HUES48 (cell line): ENCODE measurements at regions not wholly inside any gene's neighbourhood (a gene's known extent, or its start where the extent isn't known, plus 50 kb on each side); places are given as distances from the start of the nearest gene placed in this dataset.

Experiments
- H3K27ac ChIP-seq: one replicate; pipeline ENCODE4 v1.7.0; 2013; ENCODE audit warnings: low read depth, low read length, inconsistent platforms
- H3K27me3 ChIP-seq: 2 replicates; pipeline ENCODE4 v1.6.1; 2013; ENCODE audit warnings: mild to moderate bottlenecking, low read length; ENCODE audit not compliant: control insufficient read depth, insufficient read depth
- H3K36me3 ChIP-seq: 2 replicates; pipeline ENCODE4 v1.6.1; 2013; ENCODE audit warnings: low read length; ENCODE audit not compliant: control insufficient read depth, insufficient read depth
- H3K4me1 ChIP-seq: 2 replicates; pipeline ENCODE4 v1.6.1; 2013; ENCODE audit warnings: mild to moderate bottlenecking, low read length; ENCODE audit not compliant: control insufficient read depth, insufficient read depth
- H3K4me3 ChIP-seq: 2 replicates; pipeline ENCODE4 v1.5.1; 2013; ENCODE audit warnings: mild to moderate bottlenecking, low read depth, low read length
- H3K9ac ChIP-seq: 2 replicates; pipeline ENCODE4 v1.6.1; 2013; ENCODE audit warnings: mild to moderate bottlenecking, low read depth, low read length, moderate library complexity
- H3K9me3 ChIP-seq: 2 replicates; pipeline ENCODE4 v1.6.1; 2013; ENCODE audit warnings: low read length; ENCODE audit not compliant: control insufficient read depth, insufficient read depth

- no peaks in the 10 kb centered on the region for H3K27me3 ChIP-seq
- no peak overlapping the region for H3K27ac ChIP-seq
- H3K4me1 ChIP-seq, result peaks cover 4% of the 10 kb centered on the region; the same call in 1 of the 2 replicates
- H3K9me3 ChIP-seq, result no peaks in the 10 kb centered on the region
- no peaks in the 10 kb centered on the region for H3K36me3 ChIP-seq
- H3K4me3 ChIP-seq, result no peak overlapping the region
- H3K9ac ChIP-seq, result no peak overlapping the region
These were observed 74.5 kb upstream of the CALM2 start for GRCh38 chr2:47250586-47251403.

GRCh38 chr2:47249931-47250330 lies 73.6 kb upstream of the CALM2 start:
- H3K9ac ChIP-seq, result no peak overlapping the region
- no peaks in the 10 kb centered on the region for H3K9me3 ChIP-seq
- peaks cover 4% of the 10 kb centered on the region; the same call in 1 of the 2 replicates for H3K4me1 ChIP-seq
- no peaks in the 10 kb centered on the region for H3K36me3 ChIP-seq
- H3K27ac ChIP-seq, result no peak overlapping the region
- H3K27me3 ChIP-seq, result no peaks in the 10 kb centered on the region
- no peak overlapping the region for H3K4me3 ChIP-seq

GRCh38 chr2:47249157-47249900 lies 73.0 kb upstream of the CALM2 start:
- H3K27ac ChIP-seq, result no peak overlapping the region
- H3K36me3 ChIP-seq, result no peaks in the 10 kb centered on the region
- peaks cover 4% of the 10 kb centered on the region; the same call in 1 of the 2 replicates for H3K4me1 ChIP-seq
- no peaks in the 10 kb centered on the region for H3K27me3 ChIP-seq
- no peaks in the 10 kb centered on the region for H3K9me3 ChIP-seq
- no peak overlapping the region for H3K4me3 ChIP-seq
- H3K9ac ChIP-seq, result no peak overlapping the region

- H3K4me1 ChIP-seq, result peaks cover 14% of the 10 kb centered on the region
These were observed 67.4 kb upstream of the CALM2 start for GRCh38 chr2:47243596-47244323.

GRCh38 chr2:47241715-47242114 lies 65.4 kb upstream of the CALM2 start:
- Histone ChIP-seq H3K9me3 (no peaks in the 10 kb centered on the region), H3K4me1 (peaks cover 32% of the 10 kb centered on the region), H3K9ac (no peak overlapping the region), H3K4me3 (no peak overlapping the region), H3K27me3 (no peaks in the 10 kb centered on the region), H3K36me3 (no peaks in the 10 kb centered on the region), H3K27ac (no peak overlapping the region)

More at GRCh38 chr2:47243596-47244323, 67.4 kb upstream of the CALM2 start:
- Histone ChIP-seq H3K4me3 (no peak overlapping the region), H3K36me3 (no peaks in the 10 kb centered on the region), H3K27me3 (no peaks in the 10 kb centered on the region), H3K27ac (no peak overlapping the region), H3K9ac (no peak overlapping the region), H3K9me3 (no peaks in the 10 kb centered on the region)

- Histone ChIP-seq H3K9ac (no peak overlapping the region), H3K36me3 (no peaks in the 10 kb centered on the region), H3K27me3 (no peaks in the 10 kb centered on the region; the same call in 1 of the 2 replicates), H3K4me3 (no peak overlapping the region), H3K4me1 (peaks cover 35% of the 10 kb centered on the region), H3K9me3 (no peaks in the 10 kb centered on the region), H3K27ac (peak overlapping the region; percentile 60)
These were observed 63.0 kb upstream of the CALM2 start for GRCh38 chr2:47239119-47239969.

- H3K4me3 ChIP-seq, result no peak overlapping the region
- no peak overlapping the region for H3K9ac ChIP-seq
- H3K4me1 ChIP-seq, result peaks cover 39% of the 10 kb centered on the region
- no peaks in the 10 kb centered on the region; the same call in 1 of the 2 replicates for H3K27me3 ChIP-seq
- peak overlapping the region; percentile 60 for H3K27ac ChIP-seq
- no peaks in the 10 kb centered on the region for H3K9me3 ChIP-seq
- H3K36me3 ChIP-seq, result no peaks in the 10 kb centered on the region
These were observed 62.3 kb upstream of the CALM2 start for GRCh38 chr2:47238638-47239037.

- no peaks in the 10 kb centered on the region for H3K36me3 ChIP-seq
- H3K4me1 ChIP-seq, result peaks cover 40% of the 10 kb centered on the region
- H3K27ac ChIP-seq, result peak overlapping the region; percentile 70
- H3K9me3 ChIP-seq, result no peaks in the 10 kb centered on the region
- H3K4me3 ChIP-seq, result no peak overlapping the region
- no peak overlapping the region for H3K9ac ChIP-seq
- H3K27me3 ChIP-seq, result no peaks in the 10 kb centered on the region; the same call in 1 of the 2 replicates
These were observed 61.3 kb upstream of the CALM2 start for GRCh38 chr2:47237375-47238334.

GRCh38 chr2:47236503-47237215 lies 60.3 kb upstream of the CALM2 start:
- Histone ChIP-seq H3K4me1 (peaks cover 40% of the 10 kb centered on the region), H3K9ac (no peak overlapping the region), H3K27me3 (no peaks in the 10 kb centered on the region; the same call in 1 of the 2 replicates), H3K36me3 (no peaks in the 10 kb centered on the region), H3K9me3 (no peaks in the 10 kb centered on the region), H3K4me3 (no peak overlapping the region), H3K27ac (no peak overlapping the region)
